ENCODE measurements at regions not wholly inside any gene's neighbourhood (a gene's known extent, or its start where the extent isn't known, plus 50 kb on each side); places are given as distances from the start of the nearest gene placed in this dataset.

GRCh38 chr4:138716559-138717335 is 298.8 kb upstream of the NOCT start:
- H3K4me1 ChIP-seq: no peaks in the 10 kb centered on the region
- no peaks in the 10 kb centered on the region for H3K36me3 ChIP-seq
- H3K9me3 ChIP-seq: no peaks in the 10 kb centered on the region
- no peak for DNase-seq
- H3K4me3 ChIP-seq: no peak overlapping the region
- intact Hi-C loops (cut with DNase I): no loop called here
- TF ChIP-seq CTCF (IDR thresholded peaks at IDR 0.05) (no peak), POLR2A (IDR thresholded peaks at IDR 0.05) (no peak)
- H3K27ac ChIP-seq: no peak overlapping the region
- 77 to 85% methylated on average over 9 of the region's 9 CpGs for WGBS, 2 donors
- H3K27me3 ChIP-seq: no peaks in the 10 kb centered on the region

- no peak for TF ChIP-seq POLR2A (IDR thresholded peaks at IDR 0.05)
- DNase-seq: no peak
- H3K36me3 ChIP-seq: no peaks in the 10 kb centered on the region
- no peaks in the 10 kb centered on the region for H3K9me3 ChIP-seq
- intact Hi-C loops (cut with DNase I): no loop called here
- H3K27me3 ChIP-seq: no peaks in the 10 kb centered on the region
- no peak overlapping the region for H3K4me3 ChIP-seq
- H3K4me1 ChIP-seq: no peaks in the 10 kb centered on the region
- no peak overlapping the region for H3K27ac ChIP-seq
- WGBS, 2 donors: 80 to 84% methylated on average over 7 of the region's 7 CpGs
These were observed 305.3 kb upstream of the NOCT start for GRCh38 chr4:138710297-138710696.

GRCh38 chr4:138709859-138710258 is 305.7 kb upstream of the NOCT start:
- Histone ChIP-seq H3K4me1 (no peaks in the 10 kb centered on the region), H3K9me3 (no peaks in the 10 kb centered on the region), H3K4me3 (no peak overlapping the region), H3K36me3 (no peaks in the 10 kb centered on the region), H3K27me3 (no peaks in the 10 kb centered on the region), H3K27ac (no peak overlapping the region)
- TF ChIP-seq CTCF (IDR thresholded peaks at IDR 0.05) (no peak), POLR2A (IDR thresholded peaks at IDR 0.05) (no peak)
- WGBS, 2 donors: 66 to 90% methylated on average over 2 of the region's 3 CpGs
- no peak for DNase-seq
- intact Hi-C loops (cut with DNase I): no loop called here

GRCh38 chr4:138707746-138708677 is 307.6 kb upstream of the NOCT start:
- no peak for DNase-seq
- no peaks in the 10 kb centered on the region for H3K4me1 ChIP-seq
- no peak overlapping the region for H3K27ac ChIP-seq
- H3K9me3 ChIP-seq: no peaks in the 10 kb centered on the region
- no peaks in the 10 kb centered on the region for H3K36me3 ChIP-seq
- no peak for TF ChIP-seq POLR2A (IDR thresholded peaks at IDR 0.05)
- TF ChIP-seq CTCF (IDR thresholded peaks at IDR 0.05): no peak
- intact Hi-C loops (cut with DNase I): no loop called here
- no peak overlapping the region for H3K4me3 ChIP-seq
- H3K27me3 ChIP-seq: no peaks in the 10 kb centered on the region
- WGBS, 2 donors: 62 to 69% methylated on average over 8 of the region's 8 CpGs

GRCh38 chr4:138706201-138706600 is 309.4 kb upstream of the NOCT start:
- TF ChIP-seq CTCF (IDR thresholded peaks at IDR 0.05) (no peak), POLR2A (IDR thresholded peaks at IDR 0.05) (no peak)
- WGBS, 2 donors: 36 to 40% methylated on average over 2 of the region's 2 CpGs
- Histone ChIP-seq H3K36me3 (no peaks in the 10 kb centered on the region), H3K4me1 (peaks cover 0 to 5% (median 0%) of the 10 kb centered on the region in 3 donors), H3K27me3 (no peaks in the 10 kb centered on the region), H3K4me3 (no peak overlapping the region), H3K9me3 (no peaks in the 10 kb centered on the region), H3K27ac (no peak overlapping the region)
- intact Hi-C loops (cut with DNase I): no loop called here
- no peak for DNase-seq

Data from esophagus squamous epithelium (tissue), 5 donors.